ENCODE measurements at regions not wholly inside any gene's neighbourhood (a gene's known extent, or its start where the extent isn't known, plus 50 kb on each side); places are given as distances from the start of the nearest gene placed in this dataset.

GRCh38 chr10:43901744-43902504, 253.2 kb upstream of the ZNF32 start:
- no peak for DNase-seq (ENCODE audit: low read depth)

GRCh38 chr10:43901302-43901701, 252.6 kb upstream of the ZNF32 start:
- DNase-seq (ENCODE audit: low read depth) = no peak

GRCh38 chr10:43900571-43900970, 251.9 kb upstream of the ZNF32 start:
- DNase-seq (ENCODE audit: low read depth) = no peak

GRCh38 chr10:43899224-43899959, 250.7 kb upstream of the ZNF32 start:
- DNase-seq (ENCODE audit: low read depth) = no peak

GRCh38 chr10:43898592-43898991, 249.9 kb upstream of the ZNF32 start:
- DNase-seq (ENCODE audit: low read depth) = no peak

GRCh38 chr10:43897765-43898419, 249.2 kb upstream of the ZNF32 start:
- DNase-seq (ENCODE audit: low read depth) = no peak

- no peak for DNase-seq (ENCODE audit: low read depth)
Measured at GRCh38 chr10:43892062-43892770, 243.5 kb upstream of the ZNF32 start.

GRCh38 chr10:43891241-43891640, 242.6 kb upstream of the ZNF32 start:
- no peak for DNase-seq (ENCODE audit: low read depth)

GRCh38 chr10:43890124-43890523, 241.4 kb upstream of the ZNF32 start:
- no peak for DNase-seq (ENCODE audit: low read depth)

GRCh38 chr10:43888586-43888985, 239.9 kb upstream of the ZNF32 start:
- no peak for DNase-seq (ENCODE audit: low read depth)

- no peak for DNase-seq (ENCODE audit: low read depth)
Measured at GRCh38 chr10:43885842-43886241, 237.2 kb upstream of the ZNF32 start.

- DNase-seq (ENCODE audit: low read depth) = no peak
Measured at GRCh38 chr10:43885252-43885651, 236.6 kb upstream of the ZNF32 start.

GRCh38 chr10:43884501-43885105, 235.9 kb upstream of the ZNF32 start:
- no peak for DNase-seq (ENCODE audit: low read depth)

GRCh38 chr10:43882711-43883110, 234.0 kb upstream of the ZNF32 start:
- no peak for DNase-seq (ENCODE audit: low read depth)

- no peak for DNase-seq (ENCODE audit: low read depth)
Measured at GRCh38 chr10:43881657-43882056, 233.0 kb upstream of the ZNF32 start.

GRCh38 chr10:43880160-43880559, 231.5 kb upstream of the ZNF32 start:
- DNase-seq (ENCODE audit: low read depth) = no peak

- no peak for DNase-seq (ENCODE audit: low read depth)
Measured at GRCh38 chr10:43879742-43880141, 231.1 kb upstream of the ZNF32 start.

GRCh38 chr10:43879162-43879561, 230.5 kb upstream of the ZNF32 start:
- no peak for DNase-seq (ENCODE audit: low read depth)

GRCh38 chr10:43878386-43878785, 229.7 kb upstream of the ZNF32 start:
- no peak for DNase-seq (ENCODE audit: low read depth)

- no peak for DNase-seq (ENCODE audit: low read depth)
Measured at GRCh38 chr10:43876976-43877375, 228.3 kb upstream of the ZNF32 start.

- no peak for DNase-seq (ENCODE audit: low read depth)
Measured at GRCh38 chr10:43874984-43875383, 226.3 kb upstream of the ZNF32 start.

- no peak for DNase-seq (ENCODE audit: low read depth)
Measured at GRCh38 chr10:43873717-43874116, 225.0 kb upstream of the ZNF32 start.
